HUES48 (cell line): ENCODE measurements at regions not wholly inside any gene's neighbourhood (a gene's known extent, or its start where the extent isn't known, plus 50 kb on each side); places are given as distances from the start of the nearest gene placed in this dataset.

Source experiments
- H3K27ac ChIP-seq: one replicate; pipeline ENCODE4 v1.7.0; 2013; ENCODE audit warnings: low read depth, low read length, inconsistent platforms
- H3K27me3 ChIP-seq: 2 replicates; pipeline ENCODE4 v1.6.1; 2013; ENCODE audit warnings: mild to moderate bottlenecking, low read length; ENCODE audit not compliant: control insufficient read depth, insufficient read depth
- H3K36me3 ChIP-seq: 2 replicates; pipeline ENCODE4 v1.6.1; 2013; ENCODE audit warnings: low read length; ENCODE audit not compliant: control insufficient read depth, insufficient read depth
- H3K4me1 ChIP-seq: 2 replicates; pipeline ENCODE4 v1.6.1; 2013; ENCODE audit warnings: mild to moderate bottlenecking, low read length; ENCODE audit not compliant: control insufficient read depth, insufficient read depth
- H3K4me3 ChIP-seq: 2 replicates; pipeline ENCODE4 v1.5.1; 2013; ENCODE audit warnings: mild to moderate bottlenecking, low read depth, low read length
- H3K9ac ChIP-seq: 2 replicates; pipeline ENCODE4 v1.6.1; 2013; ENCODE audit warnings: mild to moderate bottlenecking, low read depth, low read length, moderate library complexity
- H3K9me3 ChIP-seq: 2 replicates; pipeline ENCODE4 v1.6.1; 2013; ENCODE audit warnings: low read length; ENCODE audit not compliant: control insufficient read depth, insufficient read depth

GRCh38 chr1:4554271-4554865 lies 100.0 kb upstream of the AJAP1 start:
- Histone ChIP-seq H3K9ac (no peak overlapping the region), H3K36me3 (no peaks in the 10 kb centered on the region), H3K4me1 (no peaks in the 10 kb centered on the region), H3K9me3 (peaks cover 89% of the 10 kb centered on the region), H3K4me3 (no peak overlapping the region), H3K27me3 (no peaks in the 10 kb centered on the region), H3K27ac (no peak overlapping the region)

GRCh38 chr1:4557949-4558348 lies 96.5 kb upstream of the AJAP1 start:
- H3K27me3 ChIP-seq: no peaks in the 10 kb centered on the region
- no peaks in the 10 kb centered on the region for H3K36me3 ChIP-seq
- no peak overlapping the region for H3K9ac ChIP-seq
- H3K9me3 ChIP-seq: peaks cover 73% of the 10 kb centered on the region
- H3K4me3 ChIP-seq: no peak overlapping the region
- no peak overlapping the region for H3K27ac ChIP-seq
- no peaks in the 10 kb centered on the region for H3K4me1 ChIP-seq

- H3K9me3 ChIP-seq: peaks cover 64% of the 10 kb centered on the region
- no peak overlapping the region for H3K4me3 ChIP-seq
- H3K9ac ChIP-seq: no peak overlapping the region
- H3K27ac ChIP-seq: no peak overlapping the region
- no peaks in the 10 kb centered on the region for H3K27me3 ChIP-seq
- no peaks in the 10 kb centered on the region for H3K4me1 ChIP-seq
- no peaks in the 10 kb centered on the region for H3K36me3 ChIP-seq
Measured at GRCh38 chr1:4561205-4561604, 93.2 kb upstream of the AJAP1 start.

GRCh38 chr1:4562321-4562720 lies 92.1 kb upstream of the AJAP1 start:
- H3K9ac ChIP-seq: no peak overlapping the region
- no peaks in the 10 kb centered on the region for H3K27me3 ChIP-seq
- H3K4me3 ChIP-seq: no peak overlapping the region
- no peak overlapping the region for H3K27ac ChIP-seq
- H3K9me3 ChIP-seq: peaks cover 65% of the 10 kb centered on the region
- H3K36me3 ChIP-seq: no peaks in the 10 kb centered on the region
- no peaks in the 10 kb centered on the region for H3K4me1 ChIP-seq

GRCh38 chr1:4563586-4563985 lies 90.8 kb upstream of the AJAP1 start:
- Histone ChIP-seq H3K9ac (no peak overlapping the region), H3K36me3 (no peaks in the 10 kb centered on the region), H3K4me3 (no peak overlapping the region), H3K9me3 (peaks cover 65% of the 10 kb centered on the region), H3K27me3 (no peaks in the 10 kb centered on the region), H3K27ac (no peak overlapping the region), H3K4me1 (no peaks in the 10 kb centered on the region)

GRCh38 chr1:4564051-4564450 lies 90.4 kb upstream of the AJAP1 start:
- no peak overlapping the region for H3K9ac ChIP-seq
- no peak overlapping the region for H3K27ac ChIP-seq
- H3K36me3 ChIP-seq: no peaks in the 10 kb centered on the region
- H3K27me3 ChIP-seq: no peaks in the 10 kb centered on the region
- H3K4me1 ChIP-seq: no peaks in the 10 kb centered on the region
- peaks cover 65% of the 10 kb centered on the region for H3K9me3 ChIP-seq
- H3K4me3 ChIP-seq: no peak overlapping the region

GRCh38 chr1:4565166-4565565 lies 89.2 kb upstream of the AJAP1 start:
- H3K9ac ChIP-seq: no peak overlapping the region
- no peaks in the 10 kb centered on the region for H3K27me3 ChIP-seq
- no peaks in the 10 kb centered on the region for H3K4me1 ChIP-seq
- H3K36me3 ChIP-seq: no peaks in the 10 kb centered on the region
- H3K9me3 ChIP-seq: peaks cover 65% of the 10 kb centered on the region
- no peak overlapping the region for H3K4me3 ChIP-seq
- no peak overlapping the region for H3K27ac ChIP-seq

- H3K27ac ChIP-seq: no peak overlapping the region
- H3K9ac ChIP-seq: no peak overlapping the region
- H3K4me1 ChIP-seq: no peaks in the 10 kb centered on the region
- H3K4me3 ChIP-seq: no peak overlapping the region
- no peaks in the 10 kb centered on the region for H3K27me3 ChIP-seq
- peaks cover 65% of the 10 kb centered on the region for H3K9me3 ChIP-seq
- no peaks in the 10 kb centered on the region for H3K36me3 ChIP-seq
Measured at GRCh38 chr1:4565801-4566449, 88.5 kb upstream of the AJAP1 start.

- no peak overlapping the region for H3K9ac ChIP-seq
- no peak overlapping the region for H3K4me3 ChIP-seq
Measured at GRCh38 chr1:4571263-4571662, 83.1 kb upstream of the AJAP1 start.

GRCh38 chr1:4573526-4573925 lies 80.9 kb upstream of the AJAP1 start:
- peaks cover 64% of the 10 kb centered on the region for H3K9me3 ChIP-seq
- no peaks in the 10 kb centered on the region for H3K27me3 ChIP-seq
- no peak overlapping the region for H3K4me3 ChIP-seq
- H3K36me3 ChIP-seq: no peaks in the 10 kb centered on the region
- no peaks in the 10 kb centered on the region for H3K4me1 ChIP-seq
- no peak overlapping the region for H3K27ac ChIP-seq
- no peak overlapping the region for H3K9ac ChIP-seq

More at GRCh38 chr1:4571263-4571662, 83.1 kb upstream of the AJAP1 start:
- Histone ChIP-seq H3K36me3 (no peaks in the 10 kb centered on the region), H3K4me1 (no peaks in the 10 kb centered on the region), H3K27ac (no peak overlapping the region), H3K27me3 (no peaks in the 10 kb centered on the region), H3K9me3 (peaks cover 73% of the 10 kb centered on the region)

GRCh38 chr1:4581807-4582206 lies 72.6 kb upstream of the AJAP1 start:
- Histone ChIP-seq H3K27ac (no peak overlapping the region), H3K4me1 (no peaks in the 10 kb centered on the region), H3K9ac (no peak overlapping the region), H3K9me3 (peaks cover 26% of the 10 kb centered on the region), H3K4me3 (no peak overlapping the region), H3K36me3 (no peaks in the 10 kb centered on the region), H3K27me3 (peaks cover 3% of the 10 kb centered on the region; the same call in 1 of the 2 replicates)
